ENCODE measurements at regions not wholly inside any gene's neighbourhood (a gene's known extent, or its start where the extent isn't known, plus 50 kb on each side); places are given as distances from the start of the nearest gene placed in this dataset.

- Histone ChIP-seq H3K9me3 (peaks cover 0 to 14% (median 8%) of the 10 kb centered on the region in 3 donors), H3K4me3 (no peak overlapping the region), H3K4me1 (no peaks in the 10 kb centered on the region), H3K27ac (no peak overlapping the region), H3K36me3 (no peaks in the 10 kb centered on the region), H3K27me3 (no peaks in the 10 kb centered on the region)
- no peak for TF ChIP-seq CTCF (IDR thresholded peaks at IDR 0.05)
- no peak for TF ChIP-seq POLR2A (IDR thresholded peaks at IDR 0.05)
- intact Hi-C loops (cut with DNase I), result no loop called here
- WGBS, 2 donors, result 49 to 56% methylated on average over 5 of the region's 5 CpGs
- DNase-seq, result no peak
Observed at GRCh38 chr2:116440104-116440653, 1374.3 kb upstream of the DDX18 start.

GRCh38 chr2:116442418-116442817 is 1372.1 kb upstream of the DDX18 start:
- intact Hi-C loops (cut with DNase I), result no loop called here
- Histone ChIP-seq H3K4me3 (no peak overlapping the region), H3K27ac (no peak overlapping the region), H3K4me1 (no peaks in the 10 kb centered on the region), H3K36me3 (no peaks in the 10 kb centered on the region), H3K9me3 (peaks cover 0 to 14% (median 8%) of the 10 kb centered on the region in 3 donors), H3K27me3 (no peaks in the 10 kb centered on the region)
- no peak for DNase-seq
- TF ChIP-seq CTCF (IDR thresholded peaks at IDR 0.05), result no peak
- TF ChIP-seq POLR2A (IDR thresholded peaks at IDR 0.05), result no peak
- WGBS, 2 donors, result 59 to 62% methylated on average over 3 of the region's 3 CpGs

GRCh38 chr2:116444256-116444872 is 1370.1 kb upstream of the DDX18 start:
- no peak overlapping the region for H3K27ac ChIP-seq
- TF ChIP-seq POLR2A (IDR thresholded peaks at IDR 0.05), result no peak
- no peak for TF ChIP-seq CTCF (IDR thresholded peaks at IDR 0.05)
- intact Hi-C loops (cut with DNase I), result no loop called here
- H3K9me3 ChIP-seq, result peaks cover 0 to 14% (median 8%) of the 10 kb centered on the region in 3 donors
- H3K36me3 ChIP-seq, result no peaks in the 10 kb centered on the region
- no peaks in the 10 kb centered on the region for H3K4me1 ChIP-seq
- DNase-seq, result no peak
- no peaks in the 10 kb centered on the region for H3K27me3 ChIP-seq
- WGBS, 2 donors, result 22 to 24% methylated on average over 1 of the region's 1 CpG
- H3K4me3 ChIP-seq, result no peak overlapping the region

- Histone ChIP-seq H3K36me3 (no peaks in the 10 kb centered on the region), H3K4me3 (no peak overlapping the region), H3K27ac (no peak overlapping the region), H3K4me1 (no peaks in the 10 kb centered on the region), H3K27me3 (no peaks in the 10 kb centered on the region), H3K9me3 (peaks cover 0 to 6% (median 0%) of the 10 kb centered on the region in 3 donors)
- intact Hi-C loops (cut with DNase I), result no loop called here
- DNase-seq, result no peak
- TF ChIP-seq CTCF (IDR thresholded peaks at IDR 0.05), result no peak
- TF ChIP-seq POLR2A (IDR thresholded peaks at IDR 0.05), result no peak
- WGBS, 2 donors, result 68 to 75% methylated on average over 1 of the region's 1 CpG
Observed at GRCh38 chr2:116450990-116451389, 1363.5 kb upstream of the DDX18 start.

GRCh38 chr2:116452651-116453050 is 1361.8 kb upstream of the DDX18 start:
- TF ChIP-seq CTCF (IDR thresholded peaks at IDR 0.05) (no peak), POLR2A (IDR thresholded peaks at IDR 0.05) (no peak)
- DNase-seq, result no peak
- no peaks in the 10 kb centered on the region for H3K36me3 ChIP-seq
- peaks cover 0 to 21% (median 0%) of the 10 kb centered on the region in 3 donors for H3K9me3 ChIP-seq
- no peak overlapping the region for H3K27ac ChIP-seq
- intact Hi-C loops (cut with DNase I), result no loop called here
- H3K4me1 ChIP-seq, result no peaks in the 10 kb centered on the region
- no peak overlapping the region for H3K4me3 ChIP-seq
- WGBS, 2 donors, result 37 to 45% methylated on average over 2 of the region's 2 CpGs
- H3K27me3 ChIP-seq, result no peaks in the 10 kb centered on the region
